GM21526 (cell line): ENCODE measurements at regions not wholly inside any gene's neighbourhood (a gene's known extent, or its start where the extent isn't known, plus 50 kb on each side); places are given as distances from the start of the nearest gene placed in this dataset.

Experiments used
- ATAC-seq: cut with Tn5 transposase; IDR thresholded peaks from one replicate; pipeline ENCODE4 v1.9.1; 2021; ENCODE audit warnings: moderate library complexity; ENCODE audit not compliant: unreplicated experiment, low FRiP score

DNA sequence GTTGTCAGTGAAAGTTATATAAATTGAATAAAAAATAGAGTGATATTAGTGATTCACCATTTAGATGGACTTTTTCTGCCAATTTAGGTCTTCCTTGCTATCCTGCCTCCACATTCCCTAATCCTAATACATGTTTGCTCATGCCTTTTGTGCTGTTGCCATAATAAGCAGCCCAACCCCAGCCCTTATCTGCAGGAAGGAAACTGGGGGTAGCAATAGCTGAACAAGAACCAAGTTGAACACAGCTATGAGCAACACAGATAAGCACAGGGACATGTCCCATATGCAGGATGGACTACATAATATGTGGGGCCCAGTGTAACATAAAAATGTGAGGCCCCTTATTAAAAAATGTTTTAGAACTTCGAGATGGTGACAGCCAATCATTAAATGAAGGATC lies 91.2 kb upstream of the AHR start:
- ATAC-seq, result no peak

DNA sequence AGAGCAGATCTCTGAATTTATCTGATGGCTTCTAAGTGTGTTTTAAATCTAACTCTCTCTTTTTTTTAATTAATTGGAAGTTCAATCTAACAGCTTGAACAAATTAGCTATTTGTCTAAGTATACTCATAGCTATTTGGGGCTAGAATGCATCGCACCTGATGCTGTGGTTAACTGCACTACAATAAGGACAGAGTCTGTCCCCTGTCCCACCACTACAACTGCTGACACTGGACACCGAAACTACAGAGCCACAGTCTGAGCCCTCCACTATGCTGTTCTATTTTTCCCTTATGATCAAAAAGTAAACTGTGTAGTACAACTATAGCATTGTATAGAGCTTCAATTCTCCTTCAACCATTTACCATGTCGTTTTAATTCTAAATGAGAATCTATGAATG lies 89.4 kb upstream of the AHR start:
- ATAC-seq, result no peak

DNA sequence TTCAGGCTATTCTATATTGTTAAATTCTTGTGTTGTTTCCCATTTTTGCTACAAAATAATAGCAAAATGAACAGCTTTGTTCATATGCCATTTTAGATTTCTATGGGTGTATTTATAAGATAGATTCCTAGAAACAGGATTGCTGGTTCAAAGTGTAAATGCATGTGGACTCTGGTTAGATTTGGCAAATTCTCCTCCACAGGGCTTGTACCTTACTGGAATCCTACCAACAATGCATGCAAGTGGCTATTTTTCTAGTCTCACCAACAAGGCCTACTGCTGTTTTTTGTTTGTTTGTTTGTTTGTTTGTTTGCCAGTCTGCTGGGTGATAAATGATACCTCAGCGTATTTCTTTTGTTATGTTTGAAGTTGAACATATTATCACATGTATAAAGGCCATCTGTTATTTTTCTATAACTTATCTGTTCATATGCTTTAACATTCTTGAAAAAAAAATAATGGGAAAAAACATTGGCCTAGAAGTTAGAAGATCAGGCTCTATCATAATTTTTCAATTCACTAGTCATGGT lies 87.1 kb upstream of the AHR start:
- no peak for ATAC-seq

DNA sequence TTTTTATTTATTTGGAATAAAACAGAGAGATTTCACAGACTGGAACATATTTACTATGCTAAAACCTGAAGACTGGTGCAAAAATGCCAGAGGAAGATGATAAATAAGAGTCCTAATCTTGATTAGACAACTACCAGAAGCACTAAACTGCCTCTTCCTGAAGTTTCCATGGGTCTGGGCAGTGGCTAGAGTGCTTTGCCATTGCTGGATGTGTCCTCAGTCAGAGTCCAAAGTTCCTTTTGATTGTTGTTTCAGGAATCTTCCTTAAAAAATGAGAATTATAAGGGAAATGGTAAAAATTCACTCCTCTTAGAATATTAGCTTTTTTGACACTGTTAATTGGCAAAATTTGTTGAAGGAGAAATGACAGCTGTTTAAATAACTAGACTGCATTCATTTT lies 86.3 kb upstream of the AHR start:
- ATAC-seq, result no peak

DNA sequence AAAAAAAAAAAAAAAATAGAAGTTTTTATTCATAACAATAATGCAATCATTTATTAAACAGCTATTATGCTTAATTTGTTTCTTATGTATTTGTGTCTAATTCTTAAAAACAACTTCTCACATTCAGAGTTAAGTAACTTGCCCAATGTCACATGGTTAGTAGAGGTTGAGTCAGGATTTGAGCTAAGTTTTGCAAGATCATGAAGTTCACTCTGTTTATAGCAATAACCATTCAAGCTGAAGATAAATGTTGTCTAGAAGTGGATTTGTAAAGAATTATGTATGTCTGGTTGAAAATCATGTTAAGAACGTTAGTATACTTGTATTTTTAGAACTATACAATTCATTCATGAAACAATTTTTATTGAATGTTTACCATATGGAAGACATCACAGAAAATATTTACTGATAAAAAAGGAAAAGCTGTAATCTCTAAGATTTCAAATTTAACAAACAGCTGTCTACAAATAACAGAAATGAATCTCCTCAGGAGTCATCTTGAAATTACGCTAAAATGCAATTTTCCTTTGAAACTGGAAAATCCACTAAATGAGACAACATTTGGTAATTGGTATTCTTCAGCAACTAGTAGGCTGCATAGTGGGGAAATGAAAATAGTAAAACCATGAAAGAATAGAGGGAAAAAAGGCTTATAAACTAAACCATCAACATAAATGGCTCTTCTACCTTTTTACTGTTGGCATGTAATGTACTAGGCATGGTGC lies 70.5 kb upstream of the AHR start:
- ATAC-seq, result no peak

DNA sequence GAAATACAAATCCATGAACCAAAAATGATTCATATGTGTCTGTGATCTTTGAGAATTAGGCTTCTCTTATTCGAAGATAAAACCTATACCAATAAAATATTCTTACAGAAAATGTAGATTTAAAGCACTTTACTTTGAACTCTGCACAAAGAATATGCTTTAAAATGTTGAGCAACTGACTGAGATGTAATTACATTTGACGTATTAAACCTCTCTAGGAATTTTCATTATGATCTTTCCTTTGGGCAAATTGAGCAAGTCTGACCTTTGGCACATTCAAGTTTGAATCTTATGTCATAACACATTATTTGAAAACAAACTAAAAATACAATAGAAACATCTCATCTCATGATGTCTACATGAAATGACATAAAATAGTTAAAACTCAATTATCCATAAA lies 69.2 kb upstream of the AHR start:
- ATAC-seq, result no peak

DNA sequence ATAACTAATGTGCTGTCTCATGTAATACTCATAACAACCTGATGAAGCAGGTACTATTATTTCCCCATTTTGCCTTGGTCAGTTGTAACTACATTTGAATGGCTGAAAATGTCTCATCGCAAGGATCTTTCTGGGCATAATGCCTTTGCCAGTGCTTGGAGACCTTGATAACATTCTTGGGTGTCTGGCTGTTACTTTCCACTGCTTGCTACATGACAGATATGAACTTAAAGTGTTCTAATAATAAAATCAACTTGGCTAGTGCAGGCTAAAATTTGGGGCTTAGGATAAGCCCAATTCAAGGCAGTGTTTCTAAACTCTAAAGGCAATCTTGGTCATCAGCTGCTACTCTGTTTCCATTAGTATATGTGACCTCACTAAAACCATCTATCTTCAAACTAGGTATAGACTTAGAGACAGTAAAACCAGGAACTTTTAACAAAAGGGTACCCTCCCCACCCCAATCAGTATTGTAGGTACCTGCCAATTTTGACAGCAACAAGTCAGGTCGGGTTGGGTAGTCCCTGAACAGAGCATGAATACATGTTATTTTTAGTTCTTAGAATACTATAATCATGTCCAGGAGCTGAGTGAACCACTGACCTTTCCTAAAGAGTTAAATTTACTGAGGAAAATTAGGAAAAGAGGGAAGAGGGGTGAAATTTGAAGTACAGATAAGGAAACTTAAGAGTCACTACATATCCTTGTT lies 68.2 kb upstream of the AHR start:
- no peak for ATAC-seq

DNA sequence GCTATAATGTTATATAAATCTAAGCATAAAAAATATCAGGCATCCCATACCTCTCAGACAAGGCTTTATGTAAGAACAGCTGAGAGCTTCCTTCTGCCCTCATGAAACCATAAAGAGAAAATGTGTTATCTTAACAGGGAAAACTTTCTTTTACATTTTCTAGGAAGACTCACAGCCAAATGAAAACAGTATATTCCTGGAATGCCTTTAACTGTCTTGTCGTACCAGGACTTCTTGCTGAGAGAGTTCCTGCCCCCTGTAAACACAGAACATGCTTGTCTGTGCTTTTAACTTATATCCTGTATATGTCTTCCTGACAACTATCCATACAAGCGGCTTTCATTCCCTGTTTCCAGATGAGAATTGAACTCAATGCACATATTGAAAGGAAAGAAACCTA lies 64.8 kb upstream of the AHR start:
- ATAC-seq, result no peak

DNA sequence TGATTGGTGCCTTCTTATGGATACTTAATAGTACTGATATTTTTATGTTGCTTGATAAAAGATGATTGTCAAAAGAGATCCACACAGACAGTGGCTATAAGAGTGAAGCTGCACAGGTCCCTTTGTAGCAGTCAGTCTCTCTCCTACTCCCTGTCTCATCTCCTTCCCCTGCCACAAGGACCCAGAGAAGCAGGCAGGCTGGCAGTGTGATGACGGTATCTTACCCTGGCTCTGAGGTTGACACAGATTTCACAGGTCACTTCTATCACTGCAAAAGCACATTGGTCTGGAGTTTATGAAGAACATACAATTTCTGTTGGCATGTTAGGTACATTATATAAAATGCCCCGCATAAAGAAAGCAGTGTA lies 64.4 kb upstream of the AHR start:
- ATAC-seq, result peak; percentile 52

DNA sequence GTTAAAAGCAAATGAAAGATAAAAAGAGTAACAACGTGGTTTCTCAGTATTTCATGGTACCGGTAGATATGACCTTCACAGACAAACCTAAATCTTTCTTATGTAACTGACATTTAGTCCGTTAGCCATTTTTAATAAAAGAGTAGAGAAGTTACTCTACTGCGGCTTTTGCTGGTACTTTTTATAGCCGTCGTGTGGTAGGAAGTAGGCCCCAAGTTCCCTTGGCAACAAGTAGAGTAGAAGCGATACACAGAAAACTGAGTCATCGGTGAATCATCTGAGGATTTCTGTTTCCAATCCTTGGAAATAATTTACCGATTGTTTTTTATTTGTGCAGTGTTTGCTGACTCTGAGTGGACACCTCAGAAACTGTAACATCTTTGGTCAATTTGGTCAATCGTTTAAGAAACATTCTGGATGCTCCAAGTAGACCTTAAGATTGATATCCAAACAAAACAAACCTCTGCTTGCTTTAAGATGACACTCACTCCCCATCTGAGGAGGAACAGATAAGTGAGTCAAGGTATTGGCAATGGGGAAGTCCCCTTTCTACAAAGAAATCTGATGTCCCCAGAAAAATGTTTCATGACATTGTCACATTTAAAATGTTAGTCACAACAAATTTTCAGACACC lies 63.9 kb upstream of the AHR start:
- ATAC-seq, result peak; percentile 99

DNA sequence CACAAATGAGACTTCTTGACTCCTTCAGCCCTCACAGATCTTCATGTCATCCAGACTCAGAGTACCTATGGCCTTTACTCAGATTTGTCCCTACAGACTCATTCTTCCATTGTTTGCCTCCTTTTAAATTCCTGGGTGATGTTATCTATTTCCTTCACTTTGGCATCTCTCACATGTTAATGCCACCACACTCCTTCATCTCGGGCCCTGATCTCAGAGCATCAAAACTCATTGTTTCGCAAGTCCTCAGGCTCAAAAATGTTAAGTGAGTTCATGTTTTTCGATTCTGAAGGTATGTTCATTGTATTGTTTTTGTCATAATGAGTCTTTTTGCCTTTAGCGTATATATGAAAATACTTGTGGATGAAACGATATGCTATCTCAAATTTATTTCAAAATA lies 62.3 kb upstream of the AHR start:
- no peak for ATAC-seq

DNA sequence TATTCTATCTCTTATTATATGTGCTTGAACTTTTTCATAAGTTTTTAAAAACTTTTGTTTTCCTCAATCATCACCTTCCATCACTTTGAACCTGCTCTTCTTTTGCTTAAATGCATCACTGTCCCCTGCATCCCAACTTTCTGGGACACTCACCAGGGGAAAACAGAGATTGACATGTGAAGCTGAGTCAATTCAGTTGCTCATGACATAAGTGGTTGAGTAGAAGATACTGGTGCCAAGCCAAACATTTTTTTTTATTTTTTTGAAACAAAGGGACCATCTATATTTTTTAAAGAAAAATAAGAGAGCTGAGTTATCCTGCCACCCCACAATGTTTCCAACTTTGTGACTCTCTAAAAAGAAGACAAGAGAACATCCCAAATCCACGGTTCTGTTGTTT lies 61.8 kb upstream of the AHR start:
- ATAC-seq, result no peak

DNA sequence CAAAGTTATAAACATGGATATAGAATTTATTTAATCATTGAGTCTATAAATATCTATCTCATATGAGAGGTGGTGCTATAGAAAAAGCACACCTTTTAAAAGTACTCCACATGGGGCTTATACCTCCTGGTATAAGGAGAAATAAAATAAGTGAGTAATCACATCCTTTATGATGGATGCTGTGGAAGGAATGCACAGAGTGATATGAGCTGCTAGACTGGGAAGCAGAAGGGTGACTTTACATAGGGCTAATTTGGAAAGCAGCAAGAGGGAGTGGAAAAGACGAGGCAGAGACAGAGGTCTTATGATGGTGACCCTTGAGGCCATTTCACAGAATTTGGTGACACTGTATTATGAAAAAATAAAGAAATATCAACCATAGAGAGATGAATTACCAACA lies 59.4 kb upstream of the AHR start:
- ATAC-seq, result no peak

DNA sequence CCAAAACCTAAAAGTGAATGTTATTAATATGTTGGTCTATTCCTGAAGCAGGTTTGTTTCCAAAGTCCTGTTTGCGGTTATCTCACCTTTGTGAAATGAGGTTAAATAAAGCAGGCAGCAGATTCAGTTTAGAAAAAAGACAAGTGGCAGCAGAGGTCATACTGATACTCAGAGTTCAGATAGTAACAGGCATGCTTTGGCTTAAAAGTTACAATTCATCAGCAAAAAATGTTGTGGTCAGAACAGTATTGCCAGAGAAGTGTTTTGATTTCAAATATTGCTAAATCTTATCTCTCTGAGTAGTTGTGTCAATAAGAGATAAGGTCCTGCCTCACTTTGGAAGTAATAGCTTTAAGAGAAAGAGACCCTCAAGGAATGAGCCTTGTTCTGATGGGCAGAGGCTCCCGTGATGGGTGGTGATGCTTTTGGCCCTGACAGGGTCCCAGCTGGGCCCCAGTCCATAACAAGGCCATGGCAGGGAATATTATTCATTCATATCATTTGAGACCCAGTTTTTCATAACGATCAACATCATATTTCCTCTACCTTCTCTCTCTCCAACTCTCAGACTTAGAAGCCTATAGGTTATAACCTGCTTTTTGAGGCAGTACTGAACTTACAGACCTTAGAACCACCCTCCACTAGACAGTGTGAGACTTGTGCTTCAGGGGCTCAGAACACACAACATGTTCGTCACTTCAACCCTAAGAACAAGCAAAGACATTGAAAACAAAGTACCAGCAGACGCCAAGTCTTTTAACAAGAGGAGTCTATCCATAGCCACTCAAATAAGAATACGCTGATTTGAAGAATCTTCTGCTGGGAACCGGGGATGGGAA lies 58.5 kb upstream of the AHR start:
- ATAC-seq, result no peak

DNA sequence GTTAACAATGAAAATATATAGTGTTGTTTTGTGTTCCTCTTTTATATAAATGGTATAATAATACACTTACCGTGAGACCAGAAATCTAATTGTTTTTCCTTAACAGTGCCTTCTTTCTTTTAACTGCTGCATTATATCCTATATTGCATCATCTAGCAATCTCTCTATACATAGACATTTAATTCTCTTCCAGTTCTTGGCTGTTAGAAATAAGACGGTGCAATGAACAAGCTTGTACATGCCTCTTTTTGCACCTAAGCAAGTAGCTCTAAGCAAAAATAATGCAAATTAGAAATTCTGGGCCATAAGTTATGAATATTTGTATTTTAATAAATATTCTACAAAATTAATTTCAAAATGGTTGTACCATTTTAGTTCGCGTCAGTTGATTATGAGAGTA lies 55.9 kb upstream of the AHR start:
- no peak for ATAC-seq

DNA sequence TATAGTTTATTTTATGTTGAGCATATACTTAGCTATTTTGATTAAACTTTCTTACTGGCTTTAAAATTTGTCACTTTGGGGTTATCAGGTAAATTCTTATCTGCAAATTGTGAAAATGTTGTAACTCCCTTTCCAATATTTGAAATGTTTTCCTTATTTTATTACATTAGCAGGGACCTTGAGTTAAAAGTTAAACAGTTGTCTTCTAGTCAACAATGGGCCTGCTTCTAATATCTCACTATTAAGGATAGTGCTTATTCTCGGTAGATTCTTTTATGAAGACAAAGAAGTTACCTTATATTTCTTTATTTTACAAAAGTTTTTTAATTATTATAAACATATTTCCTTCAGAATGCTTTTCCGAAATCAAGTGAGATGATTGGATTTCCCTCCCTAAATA lies 53.7 kb upstream of the AHR start:
- no peak for ATAC-seq

DNA sequence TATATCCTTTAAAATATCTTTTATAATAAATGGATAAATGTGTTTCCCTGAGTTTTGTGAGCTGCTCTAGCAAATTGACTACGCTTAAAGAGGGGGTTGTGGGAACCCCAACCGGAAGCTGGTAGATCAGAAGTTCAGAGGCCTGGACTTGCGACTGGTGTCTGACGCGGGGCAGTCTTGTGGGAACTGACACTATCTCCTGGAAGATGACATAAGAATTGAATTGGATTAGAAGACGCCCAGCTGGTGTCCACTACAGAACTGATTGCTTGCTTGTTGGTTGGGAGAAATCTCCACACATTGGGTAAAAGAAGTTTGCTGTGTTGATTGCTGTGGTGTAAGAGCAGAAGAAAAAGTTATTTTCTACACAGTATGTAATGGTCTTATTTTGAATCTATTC lies 51.1 kb upstream of the AHR start:
- no peak for ATAC-seq

DNA sequence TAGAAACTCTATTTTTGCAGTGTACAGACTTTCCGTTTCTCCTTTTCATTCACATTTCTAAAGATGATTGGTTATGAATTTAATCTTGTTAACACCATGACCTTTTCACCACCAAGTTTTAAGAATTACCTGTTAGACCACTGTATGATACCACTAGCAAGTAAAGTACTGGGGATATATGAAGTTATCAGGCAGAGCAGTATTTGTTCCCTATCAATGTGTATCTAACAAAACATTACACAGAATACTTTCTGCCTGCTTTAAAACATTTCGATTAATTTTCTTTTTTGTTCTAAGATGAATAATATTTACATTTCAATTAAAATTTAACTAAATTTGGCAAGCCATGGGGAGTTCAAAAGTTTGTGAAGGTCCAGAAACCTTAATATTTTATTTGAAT lies 49.9 kb upstream of the AHR start:
- no peak for ATAC-seq
